GM18498 (cell line): ENCODE measurements at regions not wholly inside any gene's neighbourhood (a gene's known extent, or its start where the extent isn't known, plus 50 kb on each side); places are given as distances from the start of the nearest gene placed in this dataset.

Experiments
- ATAC-seq: cut with Tn5 transposase; IDR thresholded peaks from one replicate; pipeline ENCODE4 v1.9.1; 2021; ENCODE audit warnings: mild to moderate bottlenecking, moderate library complexity; ENCODE audit not compliant: unreplicated experiment

GRCh38 chr13:80563439-80563838, 222.5 kb upstream of the SPRY2 start:
- ATAC-seq, result no peak

GRCh38 chr13:80562433-80563156, 221.7 kb upstream of the SPRY2 start:
- ATAC-seq, result no peak

GRCh38 chr13:80560609-80561008, 219.7 kb upstream of the SPRY2 start:
- no peak for ATAC-seq

- ATAC-seq, result no peak
Observed at GRCh38 chr13:80559944-80560343, 219.0 kb upstream of the SPRY2 start.

GRCh38 chr13:80558074-80558473, 217.1 kb upstream of the SPRY2 start:
- ATAC-seq, result no peak

GRCh38 chr13:80555796-80556678, 215.1 kb upstream of the SPRY2 start:
- ATAC-seq, result no peak

GRCh38 chr13:80552851-80553440, 212.0 kb upstream of the SPRY2 start:
- no peak for ATAC-seq

- ATAC-seq, result no peak
Observed at GRCh38 chr13:80551650-80552497, 210.9 kb upstream of the SPRY2 start.

GRCh38 chr13:80550971-80551441, 210.1 kb upstream of the SPRY2 start:
- ATAC-seq, result no peak

- no peak for ATAC-seq
Observed at GRCh38 chr13:80548915-80549314, 208.0 kb upstream of the SPRY2 start.

- no peak for ATAC-seq
Observed at GRCh38 chr13:80547885-80548825, 207.2 kb upstream of the SPRY2 start.

- ATAC-seq, result no peak
Observed at GRCh38 chr13:80547341-80547740, 206.4 kb upstream of the SPRY2 start.

- no peak for ATAC-seq
Observed at GRCh38 chr13:80533175-80533574, 192.2 kb upstream of the SPRY2 start.

- ATAC-seq, result no peak
Observed at GRCh38 chr13:80530902-80531301, 190.0 kb upstream of the SPRY2 start.

- ATAC-seq, result no peak
Observed at GRCh38 chr13:80530191-80530590, 189.3 kb upstream of the SPRY2 start.

- no peak for ATAC-seq
Observed at GRCh38 chr13:80529734-80530133, 188.8 kb upstream of the SPRY2 start.

- no peak for ATAC-seq
Observed at GRCh38 chr13:80528733-80529132, 187.8 kb upstream of the SPRY2 start.

- no peak for ATAC-seq
Observed at GRCh38 chr13:80527400-80527799, 186.5 kb upstream of the SPRY2 start.

- ATAC-seq, result no peak
Observed at GRCh38 chr13:80524447-80525215, 183.7 kb upstream of the SPRY2 start.
